ENCODE measurements at regions not wholly inside any gene's neighbourhood (a gene's known extent, or its start where the extent isn't known, plus 50 kb on each side); places are given as distances from the start of the nearest gene placed in this dataset.

DNA sequence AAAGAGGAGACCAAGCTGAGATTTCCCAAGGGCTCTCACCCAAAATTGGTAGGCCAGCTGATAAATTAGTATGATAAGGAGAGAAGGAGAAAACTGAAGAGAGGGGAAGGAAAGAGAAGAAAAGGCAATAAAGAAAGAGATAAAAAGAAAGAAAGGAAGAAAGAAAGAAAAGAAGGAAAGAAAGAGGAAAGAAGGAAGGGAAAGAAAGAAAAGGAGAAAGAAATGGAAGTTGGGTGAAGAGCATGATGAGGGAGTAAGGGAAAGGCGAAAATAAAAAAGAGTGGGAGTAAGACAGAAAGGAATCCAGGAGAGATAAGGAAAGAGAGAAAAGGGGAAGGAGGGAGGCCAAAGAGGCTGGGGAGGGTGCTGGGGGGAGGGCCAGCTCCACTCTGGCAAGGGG is 95.4 kb downstream of the MRM1 start:
- DNase-seq: no peak

DNA sequence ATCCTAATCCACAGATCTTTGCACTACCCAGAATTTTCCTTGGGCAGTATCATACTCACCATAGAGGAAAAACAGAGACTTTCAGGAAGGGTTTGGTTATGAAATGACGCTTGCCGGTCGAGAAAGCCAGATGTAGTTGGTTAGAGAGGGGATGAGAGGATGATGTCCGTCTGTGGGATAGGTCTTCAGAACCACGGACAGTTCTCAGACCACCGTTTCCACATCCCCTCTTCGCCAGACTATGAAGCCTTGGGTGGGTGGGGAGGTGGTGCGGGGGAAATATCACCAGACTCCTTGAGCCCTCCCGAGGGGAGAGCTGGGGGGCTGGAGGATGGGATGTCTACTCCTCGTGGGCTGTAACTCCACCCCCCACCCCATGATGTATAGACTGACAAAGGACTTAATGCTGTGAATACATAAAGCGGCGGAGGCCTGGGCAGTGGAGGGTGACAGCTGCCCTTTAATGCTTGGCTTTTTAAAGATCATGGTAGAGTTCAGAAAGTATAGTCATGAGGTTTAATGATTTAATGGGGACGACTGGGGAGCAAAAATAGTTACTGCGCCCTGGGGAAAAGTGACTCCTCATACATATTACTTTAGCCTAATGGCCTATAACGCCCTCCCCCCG is 96.6 kb downstream of the MRM1 start:
- no peak for DNase-seq

DNA sequence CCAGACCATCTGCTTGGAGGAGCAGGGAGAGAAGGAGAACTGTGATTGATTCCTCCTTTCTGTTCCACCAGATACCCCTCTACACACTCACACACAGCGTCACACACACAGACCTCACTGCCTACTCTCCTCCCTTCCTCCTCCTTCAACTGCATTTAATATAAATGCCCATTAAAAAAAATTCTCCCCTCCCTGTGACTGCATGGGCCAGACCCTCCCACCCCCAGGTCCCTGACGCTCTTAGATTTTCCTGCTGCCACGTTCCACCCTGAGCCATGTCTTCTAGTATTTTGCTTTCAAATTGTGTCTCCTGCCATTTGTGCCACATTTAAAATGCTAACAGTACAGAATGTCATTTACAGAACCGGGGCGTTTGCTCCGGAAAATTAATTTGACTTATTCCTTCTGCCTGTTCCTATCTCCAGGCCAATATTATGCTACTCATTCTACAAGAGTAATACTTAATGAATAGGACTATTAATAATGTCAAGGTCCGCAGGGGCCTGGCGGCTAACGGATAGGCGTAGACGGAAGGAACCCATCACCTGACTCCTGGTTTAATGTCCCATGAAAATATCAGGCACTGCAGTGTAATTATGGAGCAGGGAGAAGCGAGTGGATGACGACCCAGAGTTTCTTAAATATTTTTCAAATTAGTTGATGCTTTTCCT is 100.2 kb downstream of the MRM1 start:
- no peak for DNase-seq

- no peak for DNase-seq
Measured at GRCh38 chr17:36702636-36703035, 101.3 kb downstream of the MRM1 start.

GRCh38 chr17:36703860-36704266 is 102.5 kb downstream of the MRM1 start:
- no peak for DNase-seq

DNA sequence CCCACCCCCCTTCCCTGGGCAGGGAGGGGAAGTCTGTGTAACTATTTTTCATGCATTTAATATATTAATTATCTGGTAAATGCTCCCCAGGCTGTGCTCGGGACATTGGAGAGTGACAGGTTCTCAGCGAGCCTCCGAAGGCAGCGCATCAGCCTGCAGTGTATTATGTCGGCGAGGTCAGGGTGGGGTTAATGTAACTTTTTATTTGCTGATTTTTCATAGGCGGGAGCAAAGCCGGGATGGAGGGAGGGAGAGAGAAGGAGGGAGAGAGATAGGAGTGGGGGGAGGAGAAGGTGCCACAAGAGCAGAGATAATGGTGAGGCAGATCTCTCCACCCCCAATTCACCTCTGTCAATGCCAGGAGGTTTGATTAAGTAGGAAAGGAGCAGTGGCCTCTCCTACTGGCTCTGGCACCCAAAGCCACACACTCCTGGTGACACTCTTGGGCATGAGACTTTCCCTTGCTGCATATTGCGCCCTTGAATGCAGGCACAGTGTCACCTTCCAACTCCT is 104.0 kb downstream of the MRM1 start:
- no peak for DNase-seq

DNA sequence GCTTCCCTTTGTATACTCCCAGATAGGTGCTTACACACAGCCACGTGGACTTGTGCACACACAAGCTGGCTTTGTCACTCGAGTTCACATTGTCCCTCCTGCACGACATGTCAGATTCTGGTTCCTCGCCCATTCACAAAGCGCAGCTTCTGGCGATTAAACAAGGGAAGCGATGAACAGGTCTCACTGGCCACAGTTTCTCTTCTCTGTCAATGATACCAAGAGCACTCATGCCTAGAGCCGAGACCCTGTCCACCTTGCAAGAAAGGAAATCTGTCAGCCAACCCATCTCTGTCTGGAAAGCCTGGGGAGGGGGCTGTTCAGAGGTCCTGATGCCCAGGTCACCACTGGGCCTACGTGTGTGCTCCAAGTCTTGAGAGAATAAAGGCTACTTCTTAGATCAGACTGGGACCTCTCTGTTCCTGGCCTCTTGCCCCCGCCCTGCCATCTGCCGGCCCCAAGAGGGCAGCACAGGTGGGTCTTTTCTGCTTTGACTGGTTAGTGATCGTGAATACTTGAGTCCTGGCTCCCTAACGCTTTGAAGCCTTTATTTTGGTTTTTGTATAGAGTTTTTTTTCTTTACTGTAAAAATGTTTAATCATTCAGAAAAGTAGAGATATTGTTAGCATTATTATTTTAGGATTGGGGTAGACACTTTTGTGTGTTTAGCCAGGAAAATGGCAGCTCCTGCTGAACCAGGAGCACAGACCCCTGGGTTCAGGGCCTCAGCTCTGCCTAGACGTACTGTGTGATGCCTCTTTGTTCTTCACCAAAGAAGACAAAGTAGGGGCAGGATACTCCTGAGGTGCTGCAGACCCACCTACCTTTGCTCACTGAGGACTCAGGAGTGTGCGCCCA is 104.7 kb downstream of the MRM1 start:
- peak; percentile 77 for DNase-seq

- DNase-seq: no peak
Measured at GRCh38 chr17:36707904-36708303, 106.5 kb downstream of the MRM1 start.

DNA sequence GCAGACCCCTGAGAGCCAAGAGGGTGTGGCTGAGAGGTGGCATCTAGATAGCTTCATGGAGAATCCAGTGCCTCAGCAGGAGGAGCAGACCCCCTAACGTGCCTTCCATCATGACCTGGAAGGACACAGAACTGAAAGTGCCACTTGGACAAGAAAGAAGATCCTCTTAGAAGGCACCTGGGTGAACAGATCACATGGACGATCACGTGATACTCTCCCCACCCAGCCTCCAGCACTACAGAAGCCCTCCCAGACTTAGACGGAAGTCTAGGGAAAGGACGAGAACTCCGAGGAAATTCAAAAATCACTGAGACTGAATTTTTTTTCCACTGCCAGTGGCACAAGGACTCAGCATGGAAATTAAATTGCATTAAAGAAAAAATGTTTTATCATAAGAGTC is 113.4 kb downstream of the MRM1 start:
- no peak for DNase-seq

DNA sequence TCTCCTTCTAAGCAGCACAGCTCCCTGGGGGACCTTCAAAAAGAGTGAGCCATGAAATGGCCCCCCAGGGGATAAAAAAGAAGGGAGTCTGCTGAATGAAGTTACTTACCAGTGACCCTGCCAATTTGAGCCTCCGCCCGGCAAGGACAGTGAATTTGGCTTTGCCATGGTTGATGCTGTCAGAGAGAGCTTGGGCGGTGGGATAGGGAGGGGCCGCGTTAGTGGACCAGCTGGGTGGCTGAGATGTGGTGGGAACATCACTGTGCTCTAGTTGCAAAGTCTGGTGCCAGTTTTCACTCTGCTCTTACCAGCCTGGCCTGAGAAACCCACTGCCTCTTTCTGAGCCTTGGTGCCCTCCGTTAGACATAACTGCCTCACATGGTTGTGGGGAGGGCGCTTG is 114.6 kb downstream of the MRM1 start:
- no peak for DNase-seq

DNA sequence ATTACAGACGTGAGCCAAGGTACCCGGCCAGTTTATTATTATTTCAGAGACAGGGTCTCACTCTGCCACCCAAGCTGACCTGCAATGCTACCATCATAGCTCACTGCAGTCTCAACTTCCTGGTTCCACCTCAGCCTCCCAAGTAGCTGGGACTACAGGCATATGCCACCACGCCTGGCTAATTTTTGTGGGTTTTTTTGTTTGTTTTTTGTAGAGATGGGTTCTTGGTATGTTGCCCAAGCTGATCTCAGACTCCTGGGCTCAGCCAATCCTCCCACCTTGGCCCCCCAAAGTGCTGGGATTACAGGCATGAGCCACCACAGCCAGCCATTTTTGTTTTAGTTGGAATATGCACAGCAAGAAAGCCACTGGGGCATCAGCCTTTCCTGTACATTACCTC is 115.7 kb downstream of the MRM1 start:
- no peak for DNase-seq

DNA sequence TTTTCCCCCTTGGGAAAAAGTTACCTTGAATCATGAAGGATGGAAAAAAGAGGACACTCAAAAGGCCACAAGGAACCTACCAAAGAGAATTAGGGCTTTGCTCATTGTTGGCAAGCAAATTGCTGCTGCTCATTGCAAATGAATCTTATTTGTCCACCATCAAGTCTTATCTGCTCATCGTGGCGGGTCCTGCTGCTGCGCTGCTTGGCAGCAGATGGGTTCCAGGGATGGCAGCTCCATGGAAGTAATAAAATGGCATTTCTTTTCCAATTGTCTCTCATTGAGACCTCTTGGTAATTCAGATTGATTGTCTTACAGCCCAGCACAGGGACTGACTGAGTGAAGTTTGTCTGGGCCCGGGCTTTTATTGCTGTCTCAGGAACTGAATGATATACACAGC is 118.7 kb downstream of the MRM1 start:
- DNase-seq: no peak

GRCh38 chr17:36721560-36722120 is 120.3 kb downstream of the MRM1 start:
- peak; percentile 61 for DNase-seq

DNA sequence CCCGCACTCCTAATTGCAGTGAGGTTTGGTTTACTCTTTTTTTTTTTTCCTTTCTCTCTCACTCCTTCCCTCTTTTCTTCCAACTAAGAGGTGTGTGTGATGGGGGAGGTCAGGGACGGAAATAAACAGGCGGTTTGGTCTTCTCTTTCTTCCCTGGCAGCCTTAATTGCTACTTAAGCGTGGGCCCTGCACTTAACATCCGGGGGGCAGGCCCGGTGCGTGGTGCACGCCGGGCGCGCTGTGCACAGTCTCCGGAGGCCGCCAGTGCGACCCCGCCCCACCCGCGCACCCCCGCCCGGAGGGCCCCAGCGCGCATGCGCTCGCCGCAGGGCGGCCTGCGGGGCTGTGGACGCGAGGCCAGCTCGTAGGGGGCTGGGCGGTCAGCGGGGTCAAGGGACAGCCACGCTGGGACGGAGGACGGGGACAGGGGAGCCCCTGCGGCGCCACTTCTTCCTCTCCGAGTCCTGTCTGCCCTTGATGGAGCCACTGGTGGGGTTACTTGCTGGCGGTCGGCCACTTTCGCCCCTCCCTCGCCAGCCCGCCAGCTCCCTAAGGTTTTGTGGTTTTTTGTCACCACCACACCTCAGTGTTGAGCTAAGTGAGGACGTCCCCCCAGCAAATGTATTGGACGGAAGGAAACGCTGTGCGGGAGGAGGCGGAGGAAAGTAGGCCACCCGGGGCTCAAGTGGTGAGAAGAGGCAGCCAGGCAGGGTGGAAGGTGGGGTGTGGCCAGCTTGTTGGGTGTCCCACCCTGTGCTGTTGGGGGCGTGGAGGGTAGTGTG is 120.9 kb downstream of the MRM1 start:
- DNase-seq: peak; percentile 84

GRCh38 chr17:36722903-36723263 is 121.5 kb downstream of the MRM1 start:
- no peak for DNase-seq

DNA sequence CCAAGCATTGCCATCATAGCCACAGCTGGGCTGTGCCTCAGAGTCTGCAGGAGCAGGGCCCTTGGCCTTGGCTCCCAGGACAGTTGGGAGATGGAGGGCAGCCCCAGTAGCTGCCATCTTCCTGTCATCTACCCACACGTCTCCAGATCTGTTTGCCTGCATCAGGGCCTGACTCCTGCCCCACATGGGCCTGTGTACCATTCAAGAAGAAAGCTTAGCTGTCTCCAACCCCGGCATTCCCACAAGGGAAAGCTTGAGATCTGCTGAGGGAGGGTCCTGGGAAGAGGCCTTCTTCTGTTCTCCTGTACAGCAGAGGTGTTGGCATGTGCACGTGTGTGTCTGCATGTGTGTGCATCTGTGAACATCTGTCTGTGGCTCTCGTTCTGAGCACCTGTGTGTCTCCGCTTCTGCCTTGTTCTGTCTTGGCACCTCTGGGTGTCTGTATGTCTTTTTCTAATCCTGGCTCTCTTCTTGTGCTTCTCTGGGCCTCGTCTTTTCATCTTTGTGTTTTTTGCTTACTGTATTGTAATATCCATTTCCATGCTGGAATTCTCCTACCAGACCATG is 122.2 kb downstream of the MRM1 start:
- DNase-seq: no peak

DNA sequence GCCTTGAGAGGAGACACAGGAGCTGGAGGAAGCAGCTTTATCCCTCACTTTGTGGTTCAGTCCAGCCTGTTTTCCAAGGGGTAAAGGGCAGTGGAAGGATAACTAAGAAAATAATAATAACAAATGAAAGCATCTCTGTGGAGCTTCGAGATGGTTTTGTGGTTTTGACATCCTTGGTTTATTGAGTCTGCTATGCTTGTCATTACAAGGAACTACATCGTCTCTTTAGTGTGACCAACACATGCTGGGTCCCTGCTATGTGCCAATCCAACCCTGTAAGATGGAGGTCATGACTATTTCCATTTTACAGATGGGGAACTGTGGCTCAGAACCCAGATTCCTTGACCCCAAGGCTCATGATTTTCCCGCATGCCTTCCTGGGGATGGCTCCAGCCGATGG is 124.8 kb downstream of the MRM1 start:
- DNase-seq: no peak

- no peak for DNase-seq
Measured at GRCh38 chr17:36727052-36727451, 125.7 kb downstream of the MRM1 start.

GRCh38 chr17:36727577-36727976 is 126.2 kb downstream of the MRM1 start:
- DNase-seq: no peak

DNA sequence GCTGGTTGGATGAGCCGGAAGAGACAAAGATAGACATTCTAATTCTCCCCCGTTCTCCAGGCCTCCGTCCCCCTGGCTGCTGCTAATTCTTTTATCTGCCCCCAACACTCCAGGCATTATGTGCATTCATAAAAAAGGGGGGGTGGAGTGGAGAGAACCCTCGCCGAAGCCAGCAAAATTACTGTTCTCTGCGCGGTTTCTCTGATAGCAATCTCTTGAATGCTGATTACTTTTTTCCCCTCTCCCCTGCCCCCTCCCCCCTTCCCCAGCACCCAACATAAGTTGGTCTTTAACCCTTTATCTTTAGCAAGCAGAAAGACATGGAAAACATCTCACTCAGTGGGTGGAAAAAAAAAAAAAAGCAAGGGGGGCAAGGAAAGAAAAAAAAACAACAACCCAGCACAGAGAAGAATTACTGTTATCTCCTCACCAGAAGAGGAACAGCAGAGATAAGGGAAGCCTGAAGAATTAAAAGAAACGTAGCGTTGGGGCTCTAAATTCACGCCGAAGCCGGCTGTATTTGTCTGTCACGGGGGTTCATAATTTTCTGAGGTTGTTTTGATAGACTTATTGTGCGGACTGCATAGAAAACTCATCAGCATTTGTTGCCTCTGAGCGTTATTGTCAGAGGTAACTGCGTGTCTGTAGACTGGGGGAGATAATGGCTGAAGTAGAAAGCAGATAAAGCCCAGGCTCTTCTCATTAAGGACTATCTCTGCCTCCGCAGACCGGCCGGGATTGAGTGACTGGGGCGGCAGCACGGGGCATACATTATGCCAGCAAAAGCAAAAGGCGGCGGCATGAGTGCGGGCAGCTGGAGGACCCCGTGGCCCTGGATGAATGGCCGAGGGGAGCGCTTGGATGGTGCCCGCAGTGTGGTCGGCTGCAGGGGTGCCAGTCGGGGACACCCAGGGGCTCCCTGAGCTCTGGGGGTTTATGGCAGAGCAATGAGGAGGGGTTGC is 126.9 kb downstream of the MRM1 start:
- no peak for DNase-seq

All from NCI-H1092 (cell line).